NCI-H2171 treated with DMSO at 0.1 percent for 48 hours (cell line): ENCODE measurements at regions not wholly inside any gene's neighbourhood (a gene's known extent, or its start where the extent isn't known, plus 50 kb on each side); places are given as distances from the start of the nearest gene placed in this dataset.
A peak's percentile ranks its signal among the peaks of the same experiment; 100 is the strongest.

ENCODE experiments used
- DNase-seq: peaks from one replicate; lab custom pipeline; 2025; lab: John Stamatoyannopoulos, UW

- no peak for DNase-seq
These were observed 198.8 kb upstream of the S1PR3 start for GRCh38 chr9:88792502-88792901.

GRCh38 chr9:88794100-88794499, 197.2 kb upstream of the S1PR3 start:
- no peak for DNase-seq

GRCh38 chr9:88796947-88797346, 194.3 kb upstream of the S1PR3 start:
- no peak for DNase-seq

- DNase-seq = no peak
These were observed 192.8 kb upstream of the S1PR3 start for GRCh38 chr9:88798476-88798875.

- DNase-seq = no peak
These were observed 191.5 kb upstream of the S1PR3 start for GRCh38 chr9:88799541-88800328.

- DNase-seq = no peak
These were observed 191.0 kb upstream of the S1PR3 start for GRCh38 chr9:88800329-88800682.

- no peak for DNase-seq
These were observed 190.0 kb upstream of the S1PR3 start for GRCh38 chr9:88801214-88801796.

- no peak for DNase-seq
These were observed 188.7 kb upstream of the S1PR3 start for GRCh38 chr9:88802533-88802932.

GRCh38 chr9:88803546-88804253, 187.6 kb upstream of the S1PR3 start:
- peak; percentile 61 for DNase-seq

GRCh38 chr9:88804254-88804596, 187.0 kb upstream of the S1PR3 start:
- DNase-seq = no peak

- DNase-seq = no peak
These were observed 185.9 kb upstream of the S1PR3 start for GRCh38 chr9:88805217-88805943.

- no peak for DNase-seq
These were observed 183.8 kb upstream of the S1PR3 start for GRCh38 chr9:88807426-88807825.

GRCh38 chr9:88808019-88808656, 183.1 kb upstream of the S1PR3 start:
- no peak for DNase-seq

- DNase-seq = no peak
These were observed 182.4 kb upstream of the S1PR3 start for GRCh38 chr9:88808761-88809354.

- no peak for DNase-seq
These were observed 181.7 kb upstream of the S1PR3 start for GRCh38 chr9:88809355-88810161.

- no peak for DNase-seq
These were observed 180.4 kb upstream of the S1PR3 start for GRCh38 chr9:88810826-88811225.

GRCh38 chr9:88811511-88811910, 179.8 kb upstream of the S1PR3 start:
- no peak for DNase-seq

GRCh38 chr9:88812938-88813637, 178.2 kb upstream of the S1PR3 start:
- no peak for DNase-seq

- DNase-seq = no peak
These were observed 177.5 kb upstream of the S1PR3 start for GRCh38 chr9:88813638-88814209.

- DNase-seq = no peak
These were observed 176.7 kb upstream of the S1PR3 start for GRCh38 chr9:88814577-88814976.
